ENCODE measurements at regions not wholly inside any gene's neighbourhood (a gene's known extent, or its start where the extent isn't known, plus 50 kb on each side); places are given as distances from the start of the nearest gene placed in this dataset.

- no peak overlapping the region for H3K4me3 ChIP-seq
- TF ChIP-seq CTCF (IDR thresholded peaks at IDR 0.05; ENCODE audit: low read depth, low read length) = no peak
- H3K9me3 ChIP-seq (ENCODE audit: low read depth) = no peaks in the 10 kb centered on the region
- H3K4me1 ChIP-seq (ENCODE audit: low read depth) = no peaks in the 10 kb centered on the region
- no peaks in the 10 kb centered on the region for H3K36me3 ChIP-seq
- H3K27ac ChIP-seq = no peak overlapping the region
- no peak for DNase-seq (ENCODE audit: low read depth in 1 of 2, low spot score in 1 of 2)
- no peaks in the 10 kb centered on the region for H3K27me3 ChIP-seq
Observed at GRCh38 chr2:198325359-198325758, 521.0 kb downstream of the PLCL1 start.

- no peak overlapping the region for H3K27ac ChIP-seq
- H3K36me3 ChIP-seq = no peaks in the 10 kb centered on the region
- H3K4me3 ChIP-seq = no peak overlapping the region
- H3K27me3 ChIP-seq = no peaks in the 10 kb centered on the region
- H3K4me1 ChIP-seq (ENCODE audit: low read depth) = no peaks in the 10 kb centered on the region
- TF ChIP-seq CTCF (IDR thresholded peaks at IDR 0.05; ENCODE audit: low read depth, low read length) = no peak
- no peak for DNase-seq (ENCODE audit: low read depth in 1 of 2, low spot score in 1 of 2)
- no peaks in the 10 kb centered on the region for H3K9me3 ChIP-seq (ENCODE audit: low read depth)
Observed at GRCh38 chr2:198324071-198324470, 519.7 kb downstream of the PLCL1 start.

GRCh38 chr2:198322275-198322674 is 517.9 kb downstream of the PLCL1 start:
- Histone ChIP-seq H3K36me3 (no peaks in the 10 kb centered on the region), H3K27me3 (no peaks in the 10 kb centered on the region), H3K4me3 (no peak overlapping the region), H3K4me1 (ENCODE audit: low read depth) (no peaks in the 10 kb centered on the region), H3K9me3 (ENCODE audit: low read depth) (no peaks in the 10 kb centered on the region), H3K27ac (no peak overlapping the region)
- peak; percentile 20 for TF ChIP-seq CTCF (IDR thresholded peaks at IDR 0.05; ENCODE audit: low read depth, low read length)
- peak in 1 of 2 donors; percentile 11 for DNase-seq (ENCODE audit: low read depth in 1 of 2, low spot score in 1 of 2)

- H3K27me3 ChIP-seq = peaks cover 3% of the 10 kb centered on the region
- no peaks in the 10 kb centered on the region for H3K36me3 ChIP-seq
- peak in 1 of 2 donors; percentile 14 for DNase-seq (ENCODE audit: low read depth in 1 of 2, low spot score in 1 of 2)
- no peak overlapping the region for H3K4me3 ChIP-seq
- TF ChIP-seq CTCF (IDR thresholded peaks at IDR 0.05; ENCODE audit: low read depth, low read length) = no peak
- no peak overlapping the region for H3K27ac ChIP-seq
- H3K9me3 ChIP-seq (ENCODE audit: low read depth) = no peaks in the 10 kb centered on the region
- no peaks in the 10 kb centered on the region for H3K4me1 ChIP-seq (ENCODE audit: low read depth)
Observed at GRCh38 chr2:198321522-198322088, 517.2 kb downstream of the PLCL1 start.

GRCh38 chr2:198316852-198317396 is 512.5 kb downstream of the PLCL1 start:
- peaks cover 4% of the 10 kb centered on the region for H3K4me1 ChIP-seq (ENCODE audit: low read depth)
- H3K36me3 ChIP-seq = no peaks in the 10 kb centered on the region
- peaks cover 24% of the 10 kb centered on the region for H3K27me3 ChIP-seq
- H3K9me3 ChIP-seq (ENCODE audit: low read depth) = no peaks in the 10 kb centered on the region
- DNase-seq (ENCODE audit: low read depth in 1 of 2, low spot score in 1 of 2) = no peak
- no peak overlapping the region for H3K4me3 ChIP-seq
- H3K27ac ChIP-seq = no peak overlapping the region
- no peak for TF ChIP-seq CTCF (IDR thresholded peaks at IDR 0.05; ENCODE audit: low read depth, low read length)

Measured in cardiac muscle cell (in vitro differentiated cells and primary cell).